ENCODE measurements at regions not wholly inside any gene's neighbourhood (a gene's known extent, or its start where the extent isn't known, plus 50 kb on each side); places are given as distances from the start of the nearest gene placed in this dataset.

GRCh38 chr3:127110982-127111693 is 81.8 kb upstream of the PRR23E start:
- FAIRE-seq: no peak

- no peak for FAIRE-seq
Measured at GRCh38 chr3:127112796-127113570, 79.9 kb upstream of the PRR23E start.

DNA sequence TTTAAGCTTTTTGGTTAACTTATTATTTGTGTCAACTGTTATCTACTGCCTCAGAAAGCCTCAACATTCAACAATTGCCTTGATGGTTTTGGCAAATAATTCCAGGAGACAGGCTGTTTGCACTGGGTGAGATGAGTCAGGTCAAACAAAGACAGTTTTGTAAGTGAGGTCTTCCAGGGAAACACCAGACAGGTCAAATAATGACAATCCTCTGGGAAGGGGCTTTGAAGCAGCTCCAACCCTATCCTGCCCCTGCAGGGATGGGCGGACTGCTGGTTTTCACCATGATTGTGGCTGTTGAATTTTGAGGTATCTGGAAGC is 79.4 kb upstream of the PRR23E start:
- FAIRE-seq: no peak

- no peak for FAIRE-seq
Measured at GRCh38 chr3:127114337-127115070, 78.4 kb upstream of the PRR23E start.

GRCh38 chr3:127115691-127116351 is 77.1 kb upstream of the PRR23E start:
- no peak for FAIRE-seq

- FAIRE-seq: no peak
Measured at GRCh38 chr3:127118366-127118765, 74.6 kb upstream of the PRR23E start.

DNA sequence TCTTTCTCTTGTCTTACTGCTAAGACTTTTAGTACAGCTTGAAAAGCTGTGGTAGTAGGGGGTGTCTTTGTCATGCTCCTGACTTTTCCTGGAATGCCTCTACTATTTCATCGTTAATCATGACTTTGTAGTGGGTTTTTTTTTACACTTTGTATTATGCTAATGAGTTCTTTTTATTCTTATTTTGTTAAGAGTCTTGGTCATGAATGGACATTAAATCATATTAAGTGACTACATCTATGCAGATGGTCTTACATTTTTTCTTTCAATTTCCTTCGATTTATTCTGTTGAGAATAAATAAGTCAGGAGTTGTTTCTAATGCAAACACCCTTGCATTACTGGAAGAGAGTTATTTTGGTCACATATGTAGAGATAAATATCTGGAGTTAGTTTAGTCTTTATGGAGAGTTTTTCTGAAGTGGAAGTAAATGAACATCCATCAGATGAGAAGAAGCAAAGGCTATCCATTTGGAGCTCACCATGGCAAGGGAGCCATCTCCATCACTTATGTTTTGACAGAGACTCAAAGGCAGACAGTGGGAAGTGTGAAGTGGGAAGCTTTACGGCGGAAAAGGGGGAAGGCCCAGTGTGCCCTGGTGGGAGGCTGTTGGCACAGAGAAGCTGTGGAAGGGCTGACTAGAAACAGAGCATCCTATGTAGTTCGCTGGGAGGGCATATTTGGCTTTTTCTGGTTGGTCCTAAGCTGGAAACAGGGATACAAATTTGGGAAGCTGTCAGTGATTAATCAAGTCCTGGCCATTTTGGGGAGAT is 73.1 kb upstream of the PRR23E start:
- FAIRE-seq: no peak

GRCh38 chr3:127120851-127121647 is 71.9 kb upstream of the PRR23E start:
- no peak for FAIRE-seq

- no peak for FAIRE-seq
Measured at GRCh38 chr3:127121885-127122284, 71.0 kb upstream of the PRR23E start.

DNA sequence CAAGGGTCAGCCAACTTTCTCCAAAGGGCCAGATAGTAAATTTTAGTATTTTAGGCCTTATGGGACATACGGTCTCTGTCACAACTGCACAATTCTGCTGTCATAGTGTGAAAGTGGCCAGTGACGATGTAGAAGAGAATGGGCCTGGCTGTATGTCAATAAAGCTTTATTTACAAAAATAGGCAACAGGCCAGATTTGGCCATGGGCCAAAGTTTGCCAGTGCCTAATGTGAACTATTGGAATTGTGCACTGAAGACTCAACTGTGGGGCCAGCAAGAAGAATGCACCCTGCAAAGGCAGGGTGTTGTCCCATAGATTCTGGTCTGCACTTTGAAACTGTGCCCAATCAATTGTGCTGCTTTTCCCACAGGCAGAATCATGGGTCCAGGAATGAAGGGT is 69.4 kb upstream of the PRR23E start:
- no peak for FAIRE-seq

DNA sequence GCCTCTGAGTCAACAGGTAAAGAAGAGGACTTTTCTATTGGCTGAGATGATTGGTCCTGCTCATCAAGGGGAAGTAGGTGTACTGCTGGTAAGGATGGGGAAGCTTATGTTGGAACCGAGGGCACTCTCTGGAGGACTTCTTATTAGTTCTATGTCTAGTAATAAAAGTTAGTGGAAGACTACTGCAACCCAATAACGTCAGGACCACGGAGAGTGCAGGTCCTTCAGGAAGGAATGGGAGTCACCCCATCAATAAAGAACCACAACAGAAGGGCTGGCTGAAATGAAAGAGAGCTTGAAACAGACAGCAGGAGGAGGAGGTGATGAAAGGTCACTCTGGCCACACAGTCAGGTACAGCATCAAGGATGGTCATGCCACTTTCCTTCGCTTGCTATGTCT is 68.8 kb upstream of the PRR23E start:
- no peak for FAIRE-seq

DNA sequence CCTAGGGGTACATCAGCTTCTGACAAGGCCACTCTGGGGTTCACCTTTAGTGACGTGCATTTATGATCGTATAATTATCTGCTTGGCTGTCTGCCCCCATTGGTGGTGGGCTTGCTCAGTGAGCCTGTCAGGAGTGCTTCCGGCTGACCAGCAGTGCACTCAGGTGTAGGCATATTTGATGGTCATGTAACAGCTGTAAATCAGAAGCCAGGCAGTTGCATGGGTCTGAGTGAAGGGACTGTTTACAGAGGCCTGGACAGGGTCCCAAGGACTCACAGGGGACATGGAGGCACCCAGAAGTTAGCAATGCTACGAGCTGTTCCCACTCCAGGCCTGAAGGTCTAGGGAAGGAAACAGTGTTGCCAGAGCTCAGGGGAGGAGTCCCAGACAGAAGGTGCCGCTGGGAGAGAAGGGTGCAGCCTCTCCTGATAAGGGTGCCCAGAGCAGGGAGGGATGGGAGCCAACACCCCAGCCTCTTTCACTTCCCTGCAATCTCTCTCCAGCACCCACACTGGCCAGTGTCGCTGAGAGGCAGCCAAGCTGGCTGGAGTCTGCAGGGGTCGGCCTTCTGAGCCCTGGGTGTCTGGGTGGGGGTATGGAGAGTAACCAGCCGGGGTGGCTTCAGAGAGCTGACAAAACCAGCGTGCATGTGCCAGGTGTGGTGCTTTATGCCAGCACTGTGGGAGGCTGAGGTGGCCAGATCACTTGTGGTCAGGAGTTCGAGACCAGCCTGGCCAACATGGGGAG is 61.3 kb upstream of the PRR23E start:
- no peak for FAIRE-seq

- no peak for FAIRE-seq
Measured at GRCh38 chr3:127132876-127133275, 60.1 kb upstream of the PRR23E start.

- FAIRE-seq: no peak
Measured at GRCh38 chr3:127133971-127134370, 59.0 kb upstream of the PRR23E start.

- FAIRE-seq: no peak
Measured at GRCh38 chr3:127134466-127134865, 58.5 kb upstream of the PRR23E start.

GRCh38 chr3:127134887-127135240 is 58.1 kb upstream of the PRR23E start:
- no peak for FAIRE-seq

- no peak for FAIRE-seq
Measured at GRCh38 chr3:127135241-127136023, 57.5 kb upstream of the PRR23E start.

DNA sequence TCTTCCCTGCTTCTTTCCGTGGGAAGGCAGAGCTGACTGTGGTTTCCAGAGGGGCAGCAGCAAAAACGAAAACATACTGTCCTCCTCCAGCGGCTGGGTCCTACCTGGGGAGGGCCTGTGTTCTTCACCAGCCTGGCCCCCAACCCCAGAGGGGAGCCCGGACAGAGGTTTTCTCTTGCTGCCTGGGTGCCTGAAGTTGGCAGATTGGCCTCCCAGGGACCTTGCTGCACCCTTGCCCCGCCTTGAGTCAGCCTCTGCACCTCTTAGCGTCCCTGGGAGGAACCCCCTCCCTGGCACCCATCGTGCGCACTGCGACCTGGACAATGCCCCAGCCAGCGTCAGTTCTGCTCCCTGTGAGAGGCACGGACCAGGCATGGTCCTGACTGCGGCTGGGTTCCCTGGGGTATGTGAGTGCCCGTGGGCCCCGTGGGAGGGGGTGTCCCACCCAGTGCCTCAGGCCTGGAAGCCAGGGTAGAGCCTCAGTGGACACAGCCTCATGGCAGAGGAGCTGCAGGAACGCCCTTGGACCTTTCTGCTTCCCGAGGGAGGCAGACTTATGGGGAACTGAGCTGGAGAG is 56.8 kb upstream of the PRR23E start:
- FAIRE-seq: no peak

GRCh38 chr3:127136706-127137105 is 56.2 kb upstream of the PRR23E start:
- no peak for FAIRE-seq

GRCh38 chr3:127137113-127137512 is 55.8 kb upstream of the PRR23E start:
- FAIRE-seq: no peak
